HCT116 (cell line): ENCODE measurements at regions not wholly inside any gene's neighbourhood (a gene's known extent, or its start where the extent isn't known, plus 50 kb on each side); places are given as distances from the start of the nearest gene placed in this dataset.

ENCODE experiments used
- ATAC-seq: fragments of 200-7000 bp; cut with Tn5 transposase; 2 replicates; pipeline ENCODE4 v1.9.1; 2020; ENCODE audit warnings: mild to moderate bottlenecking, moderate library complexity
- BruUV-seq: library from RNA; stranded (reverse); fragments of 400-500 nt; replicated peaks from 2 replicates; lab custom pipeline; 2021; lab: Mats Ljungman, UMichigan
- CTCF ChIA-PET: fragments of 300-600 bp; sonication (Branson Sonifier 250); formaldehyde crosslinking; loops from one replicate; lab custom pipeline; 2021; ENCODE audit warnings: antibody characterized with exemption; lab: Charles Lee
- POLR2A ChIA-PET: fragments of 300-600, 350-600 bp; sonication (Branson Sonifier 250); formaldehyde crosslinking; loops from one replicate; lab custom pipeline; 2021; ENCODE audit warnings: antibody characterized with exemption; lab: Charles Lee
- RAD21 ChIA-PET, 2 experiments: fragments of 300-600 bp; sonication (Branson Sonifier 250); formaldehyde crosslinking; loops; one replicate each; lab custom pipeline; 2023; ENCODE audit warnings: low total read pairs in 2 of 2; ENCODE audit not compliant: uncharacterized antibody in 2 of 2, unreplicated experiment in 2 of 2, low non-redundant PET in 1 of 2; lab: Charles Lee
- DNase-seq: peaks from one replicate; pipeline ENCODE4 v3.0.0-alpha.2; 2010; ENCODE audit warnings: low read depth, low spot score
- H2AFZ ChIP-seq: fragments of 200-600 bp; shearing (Covaris generic), sonication (generic); 2 replicates; pipeline ENCODE4 v1.6.1; 2017; ENCODE audit warnings: low read depth, mixed run types, mixed read lengths, antibody characterized with exemption, low read length; ENCODE audit not compliant: poor library complexity, severe bottlenecking
- H3K27ac ChIP-seq: 2 replicates; pipeline ENCODE4 v1.5.1; 2012; ENCODE audit warnings: low read depth, low read length
- H3K27me3 ChIP-seq: fragments of 200-600 bp; sonication (generic); 2 replicates; pipeline ENCODE4 v1.6.1; 2016; ENCODE audit warnings: mixed run types, low read length, mixed read lengths; ENCODE audit not compliant: insufficient read depth
- H3K36me3 ChIP-seq, 2 experiments: fragments of 200-500 bp in 1 of 2; fragments of 200-600 bp in 1 of 2; sonication (Bioruptor generic) in 1 of 2; sonication (generic) in 1 of 2; 2 replicates each; pipeline versions ENCODE4 v1.5.1 to v1.6.1; 2014 to 2016; ENCODE audit warnings: low read length in 2 of 2, inconsistent platforms in 1 of 2, mixed read lengths in 1 of 2, mixed run types in 1 of 2; ENCODE audit not compliant: insufficient read depth in 2 of 2, control insufficient read depth in 1 of 2
- H3K4me1 ChIP-seq, 2 experiments: fragments of 200-600 bp in 1 of 2; sonication (generic) in 1 of 2; 2 replicates each; pipeline versions ENCODE4 v1.5.1 to v1.6.1; 2012 to 2017; ENCODE audit warnings: low read length in 2 of 2, inconsistent platforms in 1 of 2, mild to moderate bottlenecking in 1 of 2, mixed read lengths in 1 of 2, mixed run types in 1 of 2, moderate library complexity in 1 of 2; ENCODE audit not compliant: insufficient read depth in 2 of 2, control insufficient read depth in 1 of 2
- H3K4me2 ChIP-seq: fragments of 200-600 bp; sonication (generic); 2 replicates; pipeline ENCODE4 v1.6.1; 2017; ENCODE audit warnings: mixed run types, low read length, mixed read lengths
- H3K4me3 ChIP-seq, 2 experiments: fragments of 200-600 bp in 1 of 2; sonication (generic) in 1 of 2; replicated peaks in 1 of 2; 2 replicates each; pipeline ENCODE4 v1.5.1; 2011 to 2016; ENCODE audit warnings: low read length in 2 of 2, control low read depth in 1 of 2, low read depth in 1 of 2, mild to moderate bottlenecking in 1 of 2, mixed read lengths in 1 of 2, mixed run types in 1 of 2
- H3K79me2 ChIP-seq: fragments of 200-600 bp; sonication (generic); 2 replicates; pipeline ENCODE4 v1.6.1; 2017; ENCODE audit warnings: mild to moderate bottlenecking, mixed run types, low read length, moderate library complexity, mixed read lengths; ENCODE audit not compliant: insufficient read depth
- H3K9ac ChIP-seq: fragments of 200-600 bp; sonication (generic); 2 replicates; pipeline ENCODE4 v1.6.1; 2016; ENCODE audit warnings: low read length, mixed read lengths
- H3K9me2 ChIP-seq: fragments of 200-600 bp; sonication (generic), shearing (Covaris generic); 2 replicates; pipeline ENCODE4 v1.6.1; 2017; ENCODE audit warnings: mixed run types, mild to moderate bottlenecking, moderate library complexity; ENCODE audit not compliant: insufficient read depth
- H3K9me3 ChIP-seq, 2 experiments: fragments of 200-500 bp in 1 of 2; fragments of 200-600 bp in 1 of 2; sonication (Bioruptor generic) in 1 of 2; sonication (generic) in 1 of 2; 2 replicates each; pipeline ENCODE4 v1.6.1; 2014 to 2017; ENCODE audit warnings: low read length in 2 of 2, mixed read lengths in 2 of 2, inconsistent platforms in 1 of 2, low read depth in 1 of 2, mild to moderate bottlenecking in 1 of 2, mixed run types in 1 of 2, moderate library complexity in 1 of 2; ENCODE audit not compliant: control insufficient read depth in 1 of 2, insufficient read depth in 1 of 2
- H4K20me1 ChIP-seq: fragments of 200-600 bp; sonication (generic), shearing (Covaris generic); 2 replicates; pipeline ENCODE4 v1.6.1; 2017; ENCODE audit warnings: mixed run types, mild to moderate bottlenecking, moderate library complexity; ENCODE audit not compliant: insufficient read depth
- CEBPB ChIP-seq: IDR thresholded peaks from 2 replicates; pipeline ENCODE4 v1.6.1; 2012; ENCODE audit warnings: low read depth
- ELF1 ChIP-seq: IDR thresholded peaks from 2 replicates; pipeline ENCODE4 v1.6.1; 2012; ENCODE audit warnings: low read depth, borderline replicate concordance
- EZH2 ChIP-seq: fragments of 200-600 bp; sonication (generic); IDR thresholded peaks from 2 replicates; pipeline ENCODE4 v1.6.1; 2017; ENCODE audit warnings: antibody characterized with exemption, mixed run types
- EZH2phosphoT487 ChIP-seq: fragments of 200-600 bp; IDR thresholded peaks from 2 replicates; pipeline ENCODE4 v1.6.1; 2018; ENCODE audit warnings: antibody characterized with exemption, borderline replicate concordance
- FOSL1 ChIP-seq: IDR thresholded peaks from 2 replicates; pipeline ENCODE4 v1.6.1; 2012; ENCODE audit warnings: low read depth
- JUND ChIP-seq: IDR thresholded peaks from 2 replicates; pipeline ENCODE4 v1.6.1; 2012
- POLR2A ChIP-seq: IDR thresholded peaks from 2 replicates; pipeline ENCODE4 v1.7.0; 2011; ENCODE audit warnings: borderline replicate concordance; ENCODE audit not compliant: insufficient read depth, insufficient read length; ENCODE audit errors: extremely low read depth
- RAD21 ChIP-seq: IDR thresholded peaks from 2 replicates; pipeline ENCODE4 v1.6.1; 2012; ENCODE audit warnings: low read depth, mild to moderate bottlenecking
- REST ChIP-seq: IDR thresholded peaks from 2 replicates; pipeline ENCODE4 v1.6.1; 2012; ENCODE audit warnings: low read depth
- SIN3A ChIP-seq: IDR thresholded peaks from 2 replicates; pipeline ENCODE4 v1.6.1; 2012; ENCODE audit warnings: low read depth
- TCF7L2 ChIP-seq: IDR thresholded peaks from 2 replicates; pipeline ENCODE4 v1.7.0; 2011; ENCODE audit warnings: borderline replicate concordance, inconsistent platforms; ENCODE audit not compliant: insufficient read depth, insufficient read length; ENCODE audit errors: extremely low read depth
- YY1 ChIP-seq: IDR thresholded peaks from 2 replicates; pipeline ENCODE4 v1.6.1; 2011; ENCODE audit warnings: low read length, low read depth, moderate library complexity, mild to moderate bottlenecking; ENCODE audit not compliant: insufficient replicate concordance; ENCODE audit errors: extremely low read depth
- ZBTB33 ChIP-seq: IDR thresholded peaks from 2 replicates; pipeline ENCODE4 v1.6.1; 2011; ENCODE audit warnings: mild to moderate bottlenecking, low read length, moderate library complexity; ENCODE audit not compliant: insufficient replicate concordance; ENCODE audit errors: extremely low read depth
- ZFX ChIP-seq: fragments of 450-650 bp; IDR thresholded peaks from 2 replicates; pipeline ENCODE4 v1.6.1; 2017
- ZNF274 ChIP-seq: fragments of 200-500 bp; sonication (Bioruptor generic); IDR thresholded peaks from 2 replicates; pipeline ENCODE4 v1.6.1; 2014; ENCODE audit warnings: mild to moderate bottlenecking, low read depth, low read length, inconsistent platforms
- intact Hi-C: fragments of 100-400 bp; cut with micrococcal nuclease; formaldehyde crosslinking; loops from 2 replicates; pipeline ENCODE4 v1.10.0; 2022

- POLR2A ChIA-PET = no interaction called here
- no TSS peak for BruUV-seq
- H4K20me1 ChIP-seq = no peaks in the 10 kb centered on the region
- TF ChIP-seq ZBTB33 = no peak
- TF ChIP-seq POLR2A = no peak
- no peak for TF ChIP-seq FOSL1
- no peak for TF ChIP-seq CEBPB
- TF ChIP-seq YY1 = no peak
- no peak for TF ChIP-seq RAD21
- no peak for TF ChIP-seq JUND
- no peak for TF ChIP-seq ZNF274
- TF ChIP-seq ZFX = no peak
- no peak for TF ChIP-seq REST
- no peak for TF ChIP-seq EZH2phosphoT487
- no peak for TF ChIP-seq EZH2
- no peak for TF ChIP-seq TCF7L2
- TF ChIP-seq ELF1 = no peak
- no peak for TF ChIP-seq SIN3A
- no peaks in the 10 kb centered on the region for H3K9me2 ChIP-seq
- CTCF ChIA-PET = no interaction called here
- RAD21 ChIA-PET = no interaction called here
- DNase-seq (no peak), ATAC-seq (no peak)
- H3K9ac ChIP-seq = no peak overlapping the region
- no peaks in the 10 kb centered on the region for H3K9me3 ChIP-seq
- no peak overlapping the region for H3K4me3 ChIP-seq
- H3K79me2 ChIP-seq = no peaks in the 10 kb centered on the region
- H3K36me3 ChIP-seq = no peaks in the 10 kb centered on the region
- no peaks in the 10 kb centered on the region; the same call in 1 of the 2 replicates for H3K27me3 ChIP-seq
- no peak overlapping the region for H3K27ac ChIP-seq
- intact Hi-C loops = loop anchor here (10.0 kb wide), 1 partner anchor 60 kb away; no protein-coding TSS in a partner anchor
- H3K4me1 ChIP-seq = no peaks in the 10 kb centered on the region
- H2AFZ ChIP-seq = no peak overlapping the region
- H3K4me2 ChIP-seq = no peak overlapping the region
Measured at GRCh38 chr5:60184606-60185005, 291.1 kb upstream of the PDE4D start.
